ENCODE measurements at regions not wholly inside any gene's neighbourhood (a gene's known extent, or its start where the extent isn't known, plus 50 kb on each side); places are given as distances from the start of the nearest gene placed in this dataset.
"Not testable (repeated sequence)": the region's sequence is repeated elsewhere in the genome, so short reads cannot be mapped to it uniquely, and the experiment has no call there.

- TF ChIP-seq EZH2 (IDR thresholded peaks at IDR 0.05; ENCODE audit: low read length, missing control alignments) = no peak
- TF ChIP-seq CTCF (conservative IDR thresholded peaks at IDR 0.05 in 1 of 2, IDR thresholded peaks at IDR 0.05 in 1 of 2; ENCODE audit: low read depth in 1 of 2, low read length in 2 of 2) = no peak
- Histone ChIP-seq H3K27ac (ENCODE audit: insufficient read depth, low read length) (no peak overlapping the region), H3K4me1 (ENCODE audit: control insufficient read depth, extremely low read depth, insufficient read depth, low read length) (no peaks in the 10 kb centered on the region), H3K4me3 (replicated peaks in 1 of 4; ENCODE audit: control extremely low read depth in 1 of 4, insufficient read depth in 1 of 4, low read depth in 3 of 4, low read length in 4 of 4) (no peak overlapping the region), H4K20me1 (ENCODE audit: control insufficient read depth, extremely low read depth, insufficient read depth, low read length) (no peaks in the 10 kb centered on the region), H3K9me3 (ENCODE audit: control insufficient read depth, insufficient read depth, low read depth, low read length) (no peaks in the 10 kb centered on the region), H2AFZ (ENCODE audit: low read length) (no peak overlapping the region), H3K36me3 (ENCODE audit: control insufficient read depth, insufficient read depth, low read length) (no peaks in the 10 kb centered on the region), H3K79me2 (ENCODE audit: control insufficient read depth, insufficient read depth, low read length) (no peaks in the 10 kb centered on the region), H3K9ac (ENCODE audit: insufficient read depth, low read length) (no peak overlapping the region), H3K4me2 (ENCODE audit: extremely low read depth, insufficient read depth, low read length) (no peak overlapping the region), H3K27me3 (ENCODE audit: control insufficient read depth, insufficient read depth, low read length) (no peaks in the 10 kb centered on the region)
- no peak for DNase-seq (ENCODE audit: low read depth in 2 of 2)
Observed at GRCh38 chr15:62681939-62682896, 360.3 kb upstream of the TPM1 start.

- not testable (repeated sequence) for H2AFZ ChIP-seq (ENCODE audit: low read length); DNase-seq (ENCODE audit: low read depth in 2 of 2); H3K36me3 ChIP-seq (ENCODE audit: control insufficient read depth, insufficient read depth, low read length); H3K4me3 ChIP-seq (replicated peaks in 1 of 4; ENCODE audit: control extremely low read depth in 1 of 4, insufficient read depth in 1 of 4, low read depth in 3 of 4, low read length in 4 of 4); H3K4me1 ChIP-seq (ENCODE audit: control insufficient read depth, extremely low read depth, insufficient read depth, low read length); H3K27me3 ChIP-seq (ENCODE audit: control insufficient read depth, insufficient read depth, low read length); H3K9ac ChIP-seq (ENCODE audit: insufficient read depth, low read length); H3K79me2 ChIP-seq (ENCODE audit: control insufficient read depth, insufficient read depth, low read length); H3K4me2 ChIP-seq (ENCODE audit: extremely low read depth, insufficient read depth, low read length); H4K20me1 ChIP-seq (ENCODE audit: control insufficient read depth, extremely low read depth, insufficient read depth, low read length); H3K9me3 ChIP-seq (ENCODE audit: control insufficient read depth, insufficient read depth, low read depth, low read length); H3K27ac ChIP-seq (ENCODE audit: insufficient read depth, low read length)
Observed at GRCh38 chr15:62683192-62683591, 359.4 kb upstream of the TPM1 start.

GRCh38 chr15:62684123-62684808 lies 358.3 kb upstream of the TPM1 start:
- H3K79me2 ChIP-seq (ENCODE audit: control insufficient read depth, insufficient read depth, low read length) = no peaks in the 10 kb centered on the region
- H2AFZ ChIP-seq (ENCODE audit: low read length) = no peak overlapping the region
- no peaks in the 10 kb centered on the region for H3K9me3 ChIP-seq (ENCODE audit: control insufficient read depth, insufficient read depth, low read depth, low read length)
- no peak overlapping the region for H3K27ac ChIP-seq (ENCODE audit: insufficient read depth, low read length)
- H3K4me2 ChIP-seq (ENCODE audit: extremely low read depth, insufficient read depth, low read length) = no peak overlapping the region
- H3K27me3 ChIP-seq (ENCODE audit: control insufficient read depth, insufficient read depth, low read length) = no peaks in the 10 kb centered on the region
- DNase-seq (ENCODE audit: low read depth in 2 of 2) = no peak
- no peaks in the 10 kb centered on the region for H4K20me1 ChIP-seq (ENCODE audit: control insufficient read depth, extremely low read depth, insufficient read depth, low read length)
- no peak overlapping the region for H3K4me3 ChIP-seq (replicated peaks in 1 of 4; ENCODE audit: control extremely low read depth in 1 of 4, insufficient read depth in 1 of 4, low read depth in 3 of 4, low read length in 4 of 4)
- TF ChIP-seq CTCF (conservative IDR thresholded peaks at IDR 0.05 in 1 of 2, IDR thresholded peaks at IDR 0.05 in 1 of 2; ENCODE audit: low read depth in 1 of 2, low read length in 2 of 2) (no peak), EZH2 (IDR thresholded peaks at IDR 0.05; ENCODE audit: low read length, missing control alignments) (no peak)
- H3K9ac ChIP-seq (ENCODE audit: insufficient read depth, low read length) = no peak overlapping the region
- no peaks in the 10 kb centered on the region for H3K36me3 ChIP-seq (ENCODE audit: control insufficient read depth, insufficient read depth, low read length)
- no peaks in the 10 kb centered on the region for H3K4me1 ChIP-seq (ENCODE audit: control insufficient read depth, extremely low read depth, insufficient read depth, low read length)

All from fibroblast of lung (primary cell).